Activated CD8-positive, alpha-beta T cell treated with anti-CD3 and anti-CD28 coated beads, Interleukin-2, amount 10 ng/mL, durations not matched to agents 7 days and 5 days (primary cell): ENCODE measurements at regions not wholly inside any gene's neighbourhood (a gene's known extent, or its start where the extent isn't known, plus 50 kb on each side); places are given as distances from the start of the nearest gene placed in this dataset.

ENCODE experiments used
- ATAC-seq: fragments of 150-1000 bp; cut with Tn5 transposase; one replicate; pipeline ENCODE4 v1.10.0; 2021; ENCODE audit warnings: moderate library complexity
- CTCF ChIA-PET: fragments of 350-600 bp; sonication (Branson Sonifier 250); formaldehyde crosslinking; loops from one replicate; lab custom pipeline; 2021; ENCODE audit warnings: antibody characterized with exemption; lab: Charles Lee
- POLR2A ChIA-PET: fragments of 350-600 bp; sonication (Branson Sonifier 250); formaldehyde crosslinking; loops from one replicate; lab custom pipeline; 2021; ENCODE audit warnings: antibody characterized with exemption; lab: Charles Lee
- DNase-seq: peaks from one replicate; pipeline ENCODE4 v3.0.0-alpha.2; 2020
- H3K27ac Mint-ChIP-seq: one replicate; pipeline ENCODE4 v1.8.0; 2021; ENCODE audit warnings: mild to moderate bottlenecking, mixed read lengths
- H3K27me3 Mint-ChIP-seq: one replicate; pipeline ENCODE4 v1.8.0; 2021; ENCODE audit warnings: low read depth, mixed read lengths
- H3K36me3 Mint-ChIP-seq: one replicate; pipeline ENCODE4 v1.8.0; 2021; ENCODE audit warnings: low read depth, mixed read lengths
- H3K4me1 Mint-ChIP-seq: one replicate; pipeline ENCODE4 v1.8.0; 2021; ENCODE audit warnings: low read depth, mixed read lengths
- H3K4me3 Mint-ChIP-seq: one replicate; pipeline ENCODE4 v1.8.0; 2021; ENCODE audit warnings: mild to moderate bottlenecking, mixed read lengths
- H3K9me3 Mint-ChIP-seq: one replicate; pipeline ENCODE4 v1.8.0; 2022; ENCODE audit warnings: mixed read lengths; ENCODE audit not compliant: insufficient read depth

DNA sequence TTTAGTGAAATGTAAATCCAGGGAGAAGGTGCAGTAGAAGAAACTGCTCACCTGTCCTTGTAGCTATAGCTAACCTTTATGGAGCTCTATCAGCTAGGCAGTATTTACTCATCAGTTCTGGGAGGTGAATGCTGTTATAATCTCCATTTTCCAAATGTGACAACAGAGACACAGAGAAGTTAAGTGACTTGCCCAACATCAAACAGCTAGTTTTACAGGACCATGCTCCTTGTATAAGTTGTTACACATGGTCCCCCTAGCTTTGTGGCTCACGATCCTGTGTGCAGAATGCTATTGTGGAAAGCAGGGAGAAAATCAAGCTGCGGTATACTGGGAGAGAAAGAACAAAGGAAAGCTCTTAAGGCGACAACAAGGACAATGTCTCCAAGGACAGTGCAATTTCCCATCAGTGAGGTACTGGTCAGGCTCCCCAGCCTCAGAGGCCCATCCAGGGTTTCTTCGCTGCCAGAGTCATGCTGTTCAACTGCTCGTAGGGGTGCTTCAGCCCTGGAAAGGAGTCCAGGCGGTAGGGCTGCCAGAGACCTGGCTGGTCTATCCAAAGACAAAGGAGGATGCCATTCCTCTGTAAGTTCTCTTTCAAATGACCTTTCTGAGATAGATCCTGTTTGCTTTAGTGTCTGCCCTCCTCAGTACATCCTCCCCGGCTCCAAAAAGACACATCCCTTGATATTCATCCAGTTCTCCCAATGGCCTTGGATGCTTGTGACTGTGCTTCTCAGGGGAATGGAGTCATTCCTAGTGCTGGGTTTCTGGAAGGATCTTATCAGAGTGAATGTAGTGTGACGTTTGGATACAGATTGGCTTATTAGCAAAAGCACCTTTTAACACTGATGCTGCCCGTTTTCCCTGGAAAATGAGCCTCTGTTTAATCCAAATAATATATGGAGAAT, 95.5 kb downstream of the ARF6 start:
- ATAC-seq (no peak), DNase-seq (no peak)
- Mint-ChIP-seq H3K27me3 (no peaks in the 10 kb centered on the region), H3K9me3 (no peaks in the 10 kb centered on the region), H3K4me3 (no peak overlapping the region), H3K36me3 (peaks cover 19% of the 10 kb centered on the region), H3K4me1 (peaks cover 33% of the 10 kb centered on the region), H3K27ac (no peak overlapping the region)
- ChIA-PET POLR2A (no interaction called here), CTCF (interaction anchor here (0.6 kb wide), 1 partner anchor 135 kb away, joined by 3 read pairs; no protein-coding TSS in a partner anchor)

DNA sequence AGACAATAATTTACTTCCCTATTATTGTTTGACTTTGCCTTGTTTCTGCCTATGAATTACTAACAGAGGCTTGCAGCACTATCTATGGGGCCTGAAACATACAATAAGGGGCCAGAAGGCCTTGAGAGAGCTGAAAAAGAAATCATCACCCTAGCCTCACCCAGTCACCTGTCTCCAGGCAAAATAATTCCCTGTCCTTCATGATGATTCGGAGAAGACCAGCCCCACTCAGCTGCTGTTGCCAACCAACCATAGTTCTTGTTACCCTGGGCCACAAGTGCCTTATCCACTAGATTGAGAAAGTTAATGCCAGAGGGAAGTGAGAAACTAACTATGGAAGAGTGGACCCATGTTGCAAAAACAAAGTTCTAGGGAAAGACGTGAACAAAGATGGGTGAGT, 97.1 kb downstream of the ARF6 start:
- POLR2A ChIA-PET = interaction anchor here (0.6 to 5.5 kb wide), 4 partner anchors 11 to 230 kb away, joined by 3 to 40 read pairs (median 4); partner anchors contain the start of gene ARF6
- no peaks in the 10 kb centered on the region for H3K27me3 Mint-ChIP-seq
- H3K4me3 Mint-ChIP-seq = no peak overlapping the region
- peak overlapping the region; percentile 1 for H3K27ac Mint-ChIP-seq
- DNase-seq (no peak), ATAC-seq (no peak)
- peaks cover 19% of the 10 kb centered on the region for H3K36me3 Mint-ChIP-seq
- no peaks in the 10 kb centered on the region for H3K9me3 Mint-ChIP-seq
- CTCF ChIA-PET = interaction anchor here (1.1 to 1.8 kb wide), 2 partner anchors 18 to 39 kb away, joined by 3 to 10 read pairs; no protein-coding TSS in a partner anchor
- peaks cover 35% of the 10 kb centered on the region for H3K4me1 Mint-ChIP-seq

DNA sequence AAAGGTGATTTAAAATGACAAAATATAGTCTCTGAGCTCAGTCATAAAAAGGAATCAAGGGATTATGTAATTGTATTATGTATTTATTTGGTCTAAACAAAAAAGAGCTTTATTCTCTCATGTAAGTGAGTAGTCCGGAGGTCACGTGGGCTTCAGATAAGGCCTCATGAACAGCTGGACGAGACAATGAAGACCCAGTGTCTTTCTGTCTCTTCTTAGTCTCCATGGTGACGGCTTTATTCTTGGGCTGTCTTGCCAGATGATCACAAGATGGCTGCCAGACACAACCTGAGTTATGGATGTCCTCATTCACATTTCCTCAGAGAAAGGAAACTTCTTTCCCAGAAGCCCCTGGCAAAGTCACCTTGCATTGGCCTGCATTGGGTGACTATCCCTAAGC, 98.6 kb downstream of the ARF6 start:
- DNase-seq = no peak
- no peaks in the 10 kb centered on the region for H3K27me3 Mint-ChIP-seq
- CTCF ChIA-PET = interaction anchor here (0.7 to 1.8 kb wide), 5 partner anchors 14 to 139 kb away, joined by 3 to 10 read pairs (median 4); partner anchors contain the start of gene NEMF
- peak overlapping the region; percentile 37 for H3K27ac Mint-ChIP-seq
- POLR2A ChIA-PET = interaction anchor here (0.7 to 5.5 kb wide), 5 partner anchors 10 to 71 kb away, joined by 3 to 40 read pairs (median 3); no protein-coding TSS in a partner anchor
- peaks cover 20% of the 10 kb centered on the region for H3K36me3 Mint-ChIP-seq
- no peak overlapping the region for H3K4me3 Mint-ChIP-seq
- no peaks in the 10 kb centered on the region for H3K9me3 Mint-ChIP-seq
- ATAC-seq = no peak
- peaks cover 45% of the 10 kb centered on the region for H3K4me1 Mint-ChIP-seq

- Mint-ChIP-seq H3K27me3 (no peaks in the 10 kb centered on the region), H3K27ac (peak overlapping the region; percentile 74), H3K9me3 (no peaks in the 10 kb centered on the region), H3K36me3 (peaks cover 19% of the 10 kb centered on the region), H3K4me3 (no peak overlapping the region), H3K4me1 (peaks cover 46% of the 10 kb centered on the region)
- DNase-seq (no peak), ATAC-seq (no peak)
- CTCF ChIA-PET = interaction anchor here (1.0 to 1.8 kb wide), 5 partner anchors 13 to 130 kb away, joined by 3 to 10 read pairs (median 4); no protein-coding TSS in a partner anchor
- POLR2A ChIA-PET = interaction anchor here (0.9 to 5.5 kb wide), 3 partner anchors 9 to 20 kb away, joined by 3 to 40 read pairs (median 4); no protein-coding TSS in a partner anchor
These were observed 99.2 kb downstream of the ARF6 start for GRCh38 chr14:49992036-49992435.

GRCh38 chr14:49992448-49992847, 99.6 kb downstream of the ARF6 start:
- ATAC-seq = no peak
- no peak for DNase-seq
- no peaks in the 10 kb centered on the region for H3K27me3 Mint-ChIP-seq
- H3K27ac Mint-ChIP-seq = peak overlapping the region; percentile 74
- H3K36me3 Mint-ChIP-seq = peaks cover 22% of the 10 kb centered on the region
- CTCF ChIA-PET = interaction anchor here (0.9 to 1.7 kb wide), 6 partner anchors 13 to 130 kb away, joined by 3 to 5 read pairs (median 4); no protein-coding TSS in a partner anchor
- no peak overlapping the region for H3K4me3 Mint-ChIP-seq
- H3K4me1 Mint-ChIP-seq = peaks cover 50% of the 10 kb centered on the region
- H3K9me3 Mint-ChIP-seq = no peaks in the 10 kb centered on the region
- POLR2A ChIA-PET = interaction anchor here (1.1 to 5.5 kb wide), 4 partner anchors 9 to 130 kb away, joined by 3 to 40 read pairs (median 6); no protein-coding TSS in a partner anchor

DNA sequence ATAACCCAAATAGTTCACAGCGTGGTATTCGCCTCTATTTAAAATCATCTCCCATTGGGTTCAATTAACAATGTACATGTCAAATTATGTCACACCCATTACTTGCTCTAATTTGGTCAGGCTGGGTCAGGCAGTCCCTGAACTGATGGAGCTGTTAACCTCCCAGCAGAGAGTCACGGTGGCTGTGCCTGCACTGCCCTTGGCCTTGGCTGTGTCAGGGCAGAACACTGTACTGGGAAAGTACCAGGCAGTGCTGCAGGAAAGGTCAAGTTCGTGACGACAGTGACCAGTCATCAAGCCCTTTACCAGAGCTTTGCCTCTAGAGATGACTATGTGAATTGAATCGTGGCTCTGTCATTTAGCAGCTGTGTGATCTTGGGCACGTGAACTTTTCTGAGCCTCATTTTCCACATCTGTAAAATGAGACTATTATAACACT, 100.0 kb downstream of the ARF6 start:
- POLR2A ChIA-PET = interaction anchor here (1.1 to 5.5 kb wide), 4 partner anchors 8 to 131 kb away, joined by 3 to 40 read pairs (median 6); no protein-coding TSS in a partner anchor
- peaks cover 55% of the 10 kb centered on the region for H3K4me1 Mint-ChIP-seq
- peak; percentile 39 for ATAC-seq
- DNase-seq = no peak
- CTCF ChIA-PET = interaction anchor here (0.9 to 1.7 kb wide), 8 partner anchors 13 to 131 kb away, joined by 3 to 5 read pairs (median 4); no protein-coding TSS in a partner anchor
- peaks cover 23% of the 10 kb centered on the region for H3K36me3 Mint-ChIP-seq
- no peak overlapping the region for H3K4me3 Mint-ChIP-seq
- peak overlapping the region; percentile 74 for H3K27ac Mint-ChIP-seq
- H3K9me3 Mint-ChIP-seq = no peaks in the 10 kb centered on the region
- H3K27me3 Mint-ChIP-seq = no peaks in the 10 kb centered on the region

DNA sequence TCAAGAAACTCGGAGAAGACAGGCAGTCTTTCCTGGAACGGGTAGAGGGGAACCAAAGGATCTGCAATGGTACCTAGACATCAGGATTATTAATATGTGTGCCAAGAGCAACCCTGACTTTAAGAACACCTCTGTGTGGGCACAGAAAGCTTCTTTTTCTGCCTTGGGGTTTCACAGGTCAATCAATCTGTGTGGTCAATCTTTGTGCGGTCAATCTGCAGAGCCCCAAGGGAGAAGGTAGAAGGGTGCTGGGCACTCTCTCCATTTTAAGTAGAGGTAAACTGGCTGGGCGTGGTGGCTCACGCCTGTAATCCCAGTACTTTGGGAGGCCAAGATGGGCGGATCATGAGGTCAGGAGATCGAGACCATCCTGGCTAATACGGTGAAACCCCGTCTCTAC, 100.7 kb downstream of the ARF6 start:
- POLR2A ChIA-PET = interaction anchor here (1.1 to 5.5 kb wide), 3 partner anchors 8 to 131 kb away, joined by 3 to 40 read pairs (median 8); no protein-coding TSS in a partner anchor
- DNase-seq = no peak
- no peaks in the 10 kb centered on the region for H3K27me3 Mint-ChIP-seq
- H3K4me3 Mint-ChIP-seq = no peak overlapping the region
- H3K9me3 Mint-ChIP-seq = no peaks in the 10 kb centered on the region
- no peak overlapping the region for H3K27ac Mint-ChIP-seq
- CTCF ChIA-PET = interaction anchor here (0.9 to 1.7 kb wide), 7 partner anchors 14 to 132 kb away, joined by 3 to 5 read pairs (median 3); no protein-coding TSS in a partner anchor
- no peak for ATAC-seq
- peaks cover 23% of the 10 kb centered on the region for H3K36me3 Mint-ChIP-seq
- peaks cover 61% of the 10 kb centered on the region for H3K4me1 Mint-ChIP-seq

DNA sequence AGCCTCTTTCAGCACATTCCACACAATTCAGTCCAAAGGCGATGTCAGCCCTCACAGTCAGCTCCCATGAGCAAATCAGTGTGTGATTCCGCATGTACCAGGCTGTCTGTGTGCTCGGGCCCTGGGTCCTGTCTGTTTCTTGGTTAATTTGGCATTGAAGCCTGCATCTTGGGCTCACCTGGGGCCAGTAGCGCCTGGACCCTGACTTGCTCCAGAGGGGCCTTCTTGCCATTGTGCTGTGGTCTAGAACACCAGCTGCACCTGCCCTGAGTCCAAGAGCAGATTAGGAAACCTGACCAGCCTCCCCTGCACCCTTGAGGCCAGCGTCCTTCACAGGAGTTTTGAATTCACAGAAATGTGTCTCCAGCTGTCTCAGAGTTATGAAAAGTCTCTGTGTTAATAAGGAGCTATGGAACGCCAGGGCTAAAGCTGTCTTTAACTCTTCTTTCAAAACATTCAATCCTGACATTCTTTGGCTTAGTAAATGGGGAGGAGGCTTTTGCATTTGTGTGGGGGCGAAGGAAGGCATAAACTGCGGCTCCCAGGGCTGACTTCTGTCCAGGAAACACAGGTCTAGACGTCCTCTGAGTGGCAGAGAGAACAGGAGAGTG, 102.2 kb downstream of the ARF6 start:
- no peak for ATAC-seq
- CTCF ChIA-PET = no interaction called here
- H3K27ac Mint-ChIP-seq = no peak overlapping the region

GRCh38 chr14:49997991-49998390, 105.1 kb downstream of the ARF6 start:
- POLR2A ChIA-PET = interaction anchor here (6.3 to 9.0 kb wide), 3 partner anchors 24 to 135 kb away, joined by 57 to 307 read pairs (median 168); no protein-coding TSS in a partner anchor
- Mint-ChIP-seq H3K36me3 (peaks cover 10% of the 10 kb centered on the region), H3K9me3 (no peaks in the 10 kb centered on the region), H3K27ac (peak overlapping the region; percentile 70), H3K4me3 (no peak overlapping the region), H3K27me3 (no peaks in the 10 kb centered on the region), H3K4me1 (peaks cover 77% of the 10 kb centered on the region)
- DNase-seq (no peak), ATAC-seq (no peak)
- CTCF ChIA-PET = no interaction called here

More for the DNA sequence above, 102.2 kb downstream of the ARF6 start:
- no peaks in the 10 kb centered on the region for H3K9me3 Mint-ChIP-seq
- POLR2A ChIA-PET = interaction anchor here (0.6 to 1.0 kb wide), 4 partner anchors 24 to 103 kb away, joined by 3 to 4 read pairs (median 4); no protein-coding TSS in a partner anchor
- H3K4me3 Mint-ChIP-seq = no peak overlapping the region
- DNase-seq = no peak
- peaks cover 24% of the 10 kb centered on the region for H3K36me3 Mint-ChIP-seq
- H3K4me1 Mint-ChIP-seq = peaks cover 74% of the 10 kb centered on the region
- no peaks in the 10 kb centered on the region for H3K27me3 Mint-ChIP-seq

- Mint-ChIP-seq H3K27me3 (no peaks in the 10 kb centered on the region), H3K9me3 (no peaks in the 10 kb centered on the region), H3K4me3 (peak overlapping the region; percentile 76), H3K4me1 (peaks cover 80% of the 10 kb centered on the region), H3K27ac (peak overlapping the region; percentile 96), H3K36me3 (peaks cover 10% of the 10 kb centered on the region)
- CTCF ChIA-PET = interaction anchor here (0.6 to 6.5 kb wide), 24 partner anchors 14 to 312 kb away, joined by 3 to 89 read pairs (median 6); partner anchors contain the start of genes ARF6 and NEMF
- peak; percentile 90 for DNase-seq
- POLR2A ChIA-PET = interaction anchor here (0.6 to 9.0 kb wide), 25 partner anchors 7 to 136 kb away, joined by 3 to 307 read pairs (median 13); partner anchors contain the start of gene ARF6
- ATAC-seq = peak; percentile 51
These were observed 106.4 kb downstream of the ARF6 start for GRCh38 chr14:49999146-49999761.
